ENCODE measurements at regions not wholly inside any gene's neighbourhood (a gene's known extent, or its start where the extent isn't known, plus 50 kb on each side); places are given as distances from the start of the nearest gene placed in this dataset.

GRCh38 chr13:111036665-111037064 is 78.4 kb upstream of the ARHGEF7 start:
- DNase-seq (ENCODE audit: extremely low read depth, low read depth), result no peak
- TF ChIP-seq, protein P1, sequence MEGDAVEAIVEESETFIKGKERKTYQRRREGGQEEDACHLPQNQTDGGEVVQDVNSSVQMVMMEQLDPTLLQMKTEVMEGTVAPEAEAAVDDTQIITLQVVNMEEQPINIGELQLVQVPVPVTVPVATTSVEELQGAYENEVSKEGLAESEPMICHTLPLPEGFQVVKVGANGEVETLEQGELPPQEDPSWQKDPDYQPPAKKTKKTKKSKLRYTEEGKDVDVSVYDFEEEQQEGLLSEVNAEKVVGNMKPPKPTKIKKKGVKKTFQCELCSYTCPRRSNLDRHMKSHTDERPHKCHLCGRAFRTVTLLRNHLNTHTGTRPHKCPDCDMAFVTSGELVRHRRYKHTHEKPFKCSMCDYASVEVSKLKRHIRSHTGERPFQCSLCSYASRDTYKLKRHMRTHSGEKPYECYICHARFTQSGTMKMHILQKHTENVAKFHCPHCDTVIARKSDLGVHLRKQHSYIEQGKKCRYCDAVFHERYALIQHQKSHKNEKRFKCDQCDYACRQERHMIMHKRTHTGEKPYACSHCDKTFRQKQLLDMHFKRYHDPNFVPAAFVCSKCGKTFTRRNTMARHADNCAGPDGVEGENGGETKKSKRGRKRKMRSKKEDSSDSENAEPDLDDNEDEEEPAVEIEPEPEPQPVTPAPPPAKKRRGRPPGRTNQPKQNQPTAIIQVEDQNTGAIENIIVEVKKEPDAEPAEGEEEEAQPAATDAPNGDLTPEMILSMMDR (IDR thresholded peaks at IDR 0.05; ENCODE audit: low read depth, low read length), result no peak

GRCh38 chr13:111035861-111036260 is 79.2 kb upstream of the ARHGEF7 start:
- DNase-seq (ENCODE audit: extremely low read depth, low read depth), result no peak
- TF ChIP-seq, protein P1 (IDR thresholded peaks at IDR 0.05; ENCODE audit: low read depth, low read length), result no peak

DNA sequence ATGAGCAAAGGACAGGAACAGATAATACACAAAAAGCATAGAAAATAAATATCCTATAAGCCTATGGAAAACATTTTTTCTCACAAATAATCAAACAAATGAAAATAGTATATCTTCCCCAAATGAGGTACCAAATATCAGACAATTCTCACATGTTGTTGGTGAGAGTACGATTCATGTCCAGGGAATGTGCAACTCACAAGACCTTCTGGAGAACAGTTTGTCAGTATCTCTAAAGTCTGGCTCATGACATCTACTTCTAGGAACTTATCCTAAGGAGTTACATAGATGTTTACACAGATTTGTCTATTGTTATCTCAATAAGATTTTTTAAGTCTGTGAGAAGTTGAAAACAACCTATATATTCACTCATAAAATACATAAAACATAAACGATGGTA is 80.3 kb upstream of the ARHGEF7 start:
- no peak for DNase-seq (ENCODE audit: extremely low read depth, low read depth)
- TF ChIP-seq, protein P1 (IDR thresholded peaks at IDR 0.05; ENCODE audit: low read depth, low read length), result no peak

DNA sequence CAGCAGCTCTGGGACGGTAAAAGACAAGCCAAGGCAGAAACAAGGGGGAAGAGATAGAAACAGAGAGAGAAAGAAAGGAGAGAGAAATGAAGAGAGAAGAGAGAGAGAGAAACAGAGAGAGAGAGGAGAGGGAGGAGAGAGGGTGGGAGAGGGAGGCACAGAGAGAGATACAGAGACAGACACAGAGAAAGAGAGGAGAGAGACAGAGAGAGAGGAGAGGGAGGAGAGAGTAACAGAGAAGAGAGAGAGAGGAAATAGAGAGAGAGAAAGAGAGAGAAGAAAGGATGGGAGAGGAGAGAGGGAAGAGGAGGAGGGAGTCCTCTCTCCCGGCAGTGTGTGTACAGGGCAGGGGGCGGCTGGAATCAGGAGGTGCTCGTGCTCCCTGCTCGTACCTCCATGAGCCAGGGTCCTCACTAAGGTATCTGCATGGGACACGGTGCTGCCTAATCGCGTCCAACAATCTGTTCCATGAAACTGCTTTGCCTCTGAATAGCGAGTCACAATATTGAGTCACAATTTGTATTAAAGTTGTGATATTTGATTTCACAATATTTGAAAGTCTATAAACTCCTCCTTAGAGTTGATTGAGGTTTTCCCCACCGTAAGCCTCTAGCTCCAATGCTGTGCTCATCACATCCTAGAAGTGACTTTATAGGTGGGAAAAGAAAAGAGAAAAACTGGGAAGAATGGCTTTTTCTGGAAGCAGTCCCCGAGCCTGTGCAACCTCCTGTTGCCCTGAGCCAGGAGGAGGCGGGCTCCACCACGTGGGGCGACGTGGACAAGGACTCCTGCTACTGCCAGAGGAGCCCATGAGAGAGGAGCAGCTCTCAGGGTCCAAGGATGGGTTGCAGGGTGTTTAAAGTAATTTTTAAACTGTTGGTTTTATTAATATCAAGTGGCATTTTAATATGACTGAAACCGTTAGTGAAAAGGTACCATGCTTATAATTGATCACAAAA is 81.7 kb upstream of the ARHGEF7 start:
- TF ChIP-seq, protein P1 (IDR thresholded peaks at IDR 0.05; ENCODE audit: low read depth, low read length), result no peak
- DNase-seq (ENCODE audit: extremely low read depth, low read depth), result no peak

DNA sequence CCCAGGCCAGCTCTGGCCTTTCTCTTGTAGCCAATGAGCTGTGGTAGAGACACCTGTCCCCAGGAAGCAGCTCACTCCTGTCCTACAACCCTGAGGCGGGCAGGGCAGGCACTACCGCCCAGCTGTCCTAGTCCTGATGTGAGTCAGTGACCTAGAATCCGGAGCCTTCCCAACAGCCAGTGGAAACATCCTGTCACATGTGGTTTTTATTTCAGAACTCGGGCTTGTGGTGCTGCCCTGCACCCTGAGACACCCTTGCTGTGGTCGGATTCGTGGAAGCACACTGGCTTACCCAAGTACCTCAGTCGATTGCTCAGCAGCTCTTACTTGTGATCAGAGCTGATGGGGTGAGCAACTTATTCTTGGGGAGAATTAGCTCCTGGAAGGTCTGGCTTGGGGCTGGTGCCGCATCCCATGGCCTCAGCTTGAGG is 83.6 kb upstream of the ARHGEF7 start:
- DNase-seq (ENCODE audit: extremely low read depth, low read depth), result peak; percentile 60
- TF ChIP-seq, protein P1 (IDR thresholded peaks at IDR 0.05; ENCODE audit: low read depth, low read length), result no peak

- TF ChIP-seq, protein P1 (IDR thresholded peaks at IDR 0.05; ENCODE audit: low read depth, low read length), result no peak
- no peak for DNase-seq (ENCODE audit: extremely low read depth, low read depth)
These were observed 85.0 kb upstream of the ARHGEF7 start for GRCh38 chr13:111029957-111030609.

Measured in AG09319 (cell line).